ENCODE measurements at regions not wholly inside any gene's neighbourhood (a gene's known extent, or its start where the extent isn't known, plus 50 kb on each side); places are given as distances from the start of the nearest gene placed in this dataset.

- TF ChIP-seq CTCF (IDR thresholded peaks at IDR 0.05 in 4 of 5, conservative IDR thresholded peaks at IDR 0.05 in 1 of 5), result no peak
- TF ChIP-seq POLR2A (IDR thresholded peaks at IDR 0.05), result no peak
Measured at GRCh38 chr14:21780429-21781084, 106.9 kb upstream of the OR4E1 start.
